Vagina (tissue), 2 donors: ENCODE measurements at regions not wholly inside any gene's neighbourhood (a gene's known extent, or its start where the extent isn't known, plus 50 kb on each side); places are given as distances from the start of the nearest gene placed in this dataset.

Source experiments
- DNase-seq, 2 donors: peaks; one replicate each; pipeline ENCODE4 v3.0.0-alpha.2; 2017; ENCODE audit errors: extremely low spot score in 2 of 2
- H3K27ac ChIP-seq: fragments of 200-600 bp; sonication (generic); one replicate; pipeline ENCODE4 v1.5.1; 2019
- H3K27me3 ChIP-seq: fragments of 200-600 bp; sonication (generic); one replicate; pipeline ENCODE4 v1.5.1; 2019
- H3K36me3 ChIP-seq, 2 donors: fragments of 200-600 bp; sonication (generic); one replicate each; pipeline ENCODE4 v1.5.1; 2017 to 2019
- H3K4me1 ChIP-seq: fragments of 200-600 bp; sonication (generic); one replicate; pipeline ENCODE4 v1.5.1; 2019
- H3K4me3 ChIP-seq, 2 donors: fragments of 200-600 bp; sonication (generic); 1 replicate in 1 of 2; 2 replicates in 1 of 2; pipeline ENCODE4 v1.5.1; 2016 to 2019
- H3K9me3 ChIP-seq: fragments of 200-600 bp; sonication (generic); one replicate; pipeline ENCODE4 v1.5.1; 2019
- CTCF ChIP-seq, 3 experiments: fragments of 450-650 bp in 2 of 3; fragments of 200-600 bp in 1 of 3; sonication (generic) in 1 of 3; IDR thresholded peaks; one replicate each; pipeline ENCODE4 v1.5.1; 2017 to 2019; ENCODE audit warnings: antibody characterized with exemption in 3 of 3, mild to moderate bottlenecking in 2 of 3, moderate library complexity in 2 of 3
- POLR2A ChIP-seq, 2 donors: fragments of 450-650 bp; IDR thresholded peaks; one replicate each; pipeline ENCODE4 v1.6.1; 2017; ENCODE audit warnings: antibody characterized with exemption in 2 of 2, mild to moderate bottlenecking in 2 of 2, moderate library complexity in 2 of 2
- POLR2AphosphoS5 ChIP-seq, 2 donors: sonication (generic); formaldehyde crosslinking; IDR thresholded peaks; one replicate each; pipeline ENCODE4 v1.9.0; 2017; ENCODE audit warnings: antibody characterized with exemption in 2 of 2, mild to moderate bottlenecking in 2 of 2, low read depth in 1 of 2; ENCODE audit not compliant: insufficient read depth in 1 of 2
- intact Hi-C: fragments of 100-400 bp; cut with DNase I; formaldehyde crosslinking; loops from one replicate; pipeline ENCODE4 v1.15.1; 2023

- Histone ChIP-seq H3K27me3 (no peaks in the 10 kb centered on the region), H3K9me3 (no peaks in the 10 kb centered on the region), H3K4me3 (no peak overlapping the region), H3K36me3 (no peaks in the 10 kb centered on the region), H3K4me1 (no peaks in the 10 kb centered on the region), H3K27ac (no peak overlapping the region)
- TF ChIP-seq POLR2A (IDR thresholded peaks at IDR 0.05): no peak
- TF ChIP-seq POLR2AphosphoS5 (IDR thresholded peaks at IDR 0.05; ENCODE audit: insufficient read depth in 1 of 2, low read depth in 1 of 2): no peak
- no peak for TF ChIP-seq CTCF (IDR thresholded peaks at IDR 0.05)
- intact Hi-C loops: no loop called here
- DNase-seq: no peak
Observed at GRCh38 chr4:184317234-184317918, 99.7 kb upstream of the ENPP6 start.

GRCh38 chr4:184316821-184317220 lies 99.1 kb upstream of the ENPP6 start:
- Histone ChIP-seq H3K9me3 (no peaks in the 10 kb centered on the region), H3K36me3 (no peaks in the 10 kb centered on the region), H3K4me1 (no peaks in the 10 kb centered on the region), H3K27ac (no peak overlapping the region), H3K27me3 (no peaks in the 10 kb centered on the region), H3K4me3 (no peak overlapping the region)
- TF ChIP-seq POLR2AphosphoS5 (IDR thresholded peaks at IDR 0.05; ENCODE audit: insufficient read depth in 1 of 2, low read depth in 1 of 2) (no peak), POLR2A (IDR thresholded peaks at IDR 0.05) (no peak), CTCF (IDR thresholded peaks at IDR 0.05) (no peak)
- DNase-seq: no peak
- intact Hi-C loops: no loop called here

- DNase-seq: no peak
- H3K27ac ChIP-seq: no peak overlapping the region
- H3K36me3 ChIP-seq: no peaks in the 10 kb centered on the region
- intact Hi-C loops: no loop called here
- H3K9me3 ChIP-seq: no peaks in the 10 kb centered on the region
- no peaks in the 10 kb centered on the region for H3K27me3 ChIP-seq
- TF ChIP-seq POLR2A (IDR thresholded peaks at IDR 0.05) (no peak), CTCF (IDR thresholded peaks at IDR 0.05) (no peak), POLR2AphosphoS5 (IDR thresholded peaks at IDR 0.05; ENCODE audit: insufficient read depth in 1 of 2, low read depth in 1 of 2) (no peak)
- H3K4me3 ChIP-seq: no peak overlapping the region
- no peaks in the 10 kb centered on the region for H3K4me1 ChIP-seq
Observed at GRCh38 chr4:184315675-184316359, 98.1 kb upstream of the ENPP6 start.

GRCh38 chr4:184313702-184314659 lies 96.3 kb upstream of the ENPP6 start:
- no peaks in the 10 kb centered on the region for H3K4me1 ChIP-seq
- H3K27me3 ChIP-seq: no peaks in the 10 kb centered on the region
- no peak overlapping the region for H3K27ac ChIP-seq
- H3K9me3 ChIP-seq: no peaks in the 10 kb centered on the region
- H3K4me3 ChIP-seq: no peak overlapping the region
- TF ChIP-seq POLR2AphosphoS5 (IDR thresholded peaks at IDR 0.05; ENCODE audit: insufficient read depth in 1 of 2, low read depth in 1 of 2) (no peak), POLR2A (IDR thresholded peaks at IDR 0.05) (no peak)
- no peak for DNase-seq
- intact Hi-C loops: no loop called here
- H3K36me3 ChIP-seq: no peaks in the 10 kb centered on the region

GRCh38 chr4:184313058-184313581 lies 95.4 kb upstream of the ENPP6 start:
- no peak for TF ChIP-seq CTCF (IDR thresholded peaks at IDR 0.05)
- no peak for TF ChIP-seq POLR2AphosphoS5 (IDR thresholded peaks at IDR 0.05; ENCODE audit: insufficient read depth in 1 of 2, low read depth in 1 of 2)
- no peak for TF ChIP-seq POLR2A (IDR thresholded peaks at IDR 0.05)
- H3K27ac ChIP-seq: no peak overlapping the region
- H3K4me1 ChIP-seq: no peaks in the 10 kb centered on the region
- no peak overlapping the region for H3K4me3 ChIP-seq
- no peaks in the 10 kb centered on the region for H3K27me3 ChIP-seq
- no peak for DNase-seq
- H3K36me3 ChIP-seq: no peaks in the 10 kb centered on the region
- intact Hi-C loops: no loop called here
- H3K9me3 ChIP-seq: no peaks in the 10 kb centered on the region
